GM23248 (cell line): ENCODE measurements at regions not wholly inside any gene's neighbourhood (a gene's known extent, or its start where the extent isn't known, plus 50 kb on each side); places are given as distances from the start of the nearest gene placed in this dataset.

Source experiments
- EZH2 ChIP-seq: fragments of 200-600 bp; sonication (generic); IDR thresholded peaks from 2 replicates; pipeline ENCODE4 v1.6.1; 2018; ENCODE audit warnings: antibody characterized with exemption, mild to moderate bottlenecking; ENCODE audit not compliant: insufficient read depth, poor library complexity, severe bottlenecking
- EZH2phosphoT487 ChIP-seq: fragments of 200-600 bp; sonication (generic); IDR thresholded peaks from 2 replicates; pipeline ENCODE4 v1.6.1; 2018; ENCODE audit warnings: antibody characterized with exemption, moderate library complexity, mild to moderate bottlenecking, low read depth; ENCODE audit not compliant: insufficient read depth

DNA sequence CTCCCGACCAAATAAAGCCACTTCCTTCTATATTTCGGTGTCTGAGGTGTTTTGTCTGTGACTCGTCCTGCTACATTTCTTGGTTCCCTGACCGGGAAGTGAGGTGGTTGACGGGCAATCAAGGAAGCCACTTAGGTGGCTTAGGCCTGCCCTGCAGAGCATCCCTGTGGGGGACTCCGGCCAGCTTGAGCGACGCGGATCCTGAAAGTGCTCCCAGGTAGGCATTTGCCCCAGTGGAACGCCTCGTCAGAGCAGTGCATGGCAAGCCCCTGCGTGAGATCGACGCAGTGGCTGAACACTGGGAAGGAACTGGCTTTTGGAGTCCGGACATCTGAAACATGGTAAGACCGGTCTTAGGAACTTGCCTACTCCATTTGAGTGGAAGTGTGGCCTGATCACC, 157.2 kb upstream of the COX7C start:
- TF ChIP-seq EZH2 (no peak), EZH2phosphoT487 (no peak)
